ENCODE measurements at regions not wholly inside any gene's neighbourhood (a gene's known extent, or its start where the extent isn't known, plus 50 kb on each side); places are given as distances from the start of the nearest gene placed in this dataset.

DNA sequence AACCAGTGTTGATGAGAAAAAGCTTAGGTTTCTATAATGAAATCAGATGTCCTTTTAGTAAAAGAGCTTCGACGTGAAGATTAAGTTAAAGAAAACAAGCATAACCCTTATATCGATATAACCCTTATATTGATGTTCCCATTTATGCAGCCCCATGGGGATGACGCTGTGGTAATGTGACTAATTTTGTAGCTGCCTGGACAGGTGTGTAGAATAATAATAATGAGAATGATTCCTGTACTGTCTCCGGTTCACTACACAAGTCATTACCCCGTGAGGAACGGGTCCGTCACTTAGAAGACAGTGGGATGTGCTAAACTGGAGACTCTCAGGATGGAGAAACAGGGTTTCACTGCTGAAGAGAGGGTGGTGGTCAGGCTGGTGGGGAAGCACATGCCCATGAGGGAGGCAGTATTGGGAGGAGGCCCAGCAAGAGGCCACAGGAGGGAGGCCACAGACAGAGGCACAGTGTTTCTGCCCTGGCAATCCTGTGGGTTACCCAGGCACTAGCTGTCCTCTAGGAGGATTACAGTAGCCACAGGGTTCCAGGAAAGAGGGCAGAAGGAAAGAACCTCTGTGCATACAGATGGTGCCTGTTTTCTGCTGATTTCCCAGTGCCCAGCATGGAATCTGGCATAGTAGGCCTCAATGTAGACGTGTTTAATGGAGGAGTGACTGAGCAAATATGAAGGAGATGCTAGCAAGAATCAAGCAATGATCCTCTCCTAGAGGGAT is 191.1 kb upstream of the TSC22D2 start:
- Histone ChIP-seq H3K4me2 (no peak overlapping the region), H3K27ac (no peak overlapping the region), H3K4me1 (no peaks in the 10 kb centered on the region), H3K9me3 (no peaks in the 10 kb centered on the region), H3K4me3 (no peak overlapping the region)
- DNase-seq (ENCODE audit: low read depth in 1 of 2, low spot score in 1 of 2) (no peak), FAIRE-seq (no peak), ATAC-seq (no peak)
- 89% methylated on average over 9 of the region's 9 CpGs for WGBS (ENCODE audit: missing lambda C conversion rate)
- CTCF ChIA-PET = interaction anchor here (0.6 to 4.3 kb wide), 8 partner anchors 8 to 451 kb away, joined by 3 to 23 read pairs (median 4); no protein-coding TSS in a partner anchor
- TF ChIP-seq, protein P1, sequence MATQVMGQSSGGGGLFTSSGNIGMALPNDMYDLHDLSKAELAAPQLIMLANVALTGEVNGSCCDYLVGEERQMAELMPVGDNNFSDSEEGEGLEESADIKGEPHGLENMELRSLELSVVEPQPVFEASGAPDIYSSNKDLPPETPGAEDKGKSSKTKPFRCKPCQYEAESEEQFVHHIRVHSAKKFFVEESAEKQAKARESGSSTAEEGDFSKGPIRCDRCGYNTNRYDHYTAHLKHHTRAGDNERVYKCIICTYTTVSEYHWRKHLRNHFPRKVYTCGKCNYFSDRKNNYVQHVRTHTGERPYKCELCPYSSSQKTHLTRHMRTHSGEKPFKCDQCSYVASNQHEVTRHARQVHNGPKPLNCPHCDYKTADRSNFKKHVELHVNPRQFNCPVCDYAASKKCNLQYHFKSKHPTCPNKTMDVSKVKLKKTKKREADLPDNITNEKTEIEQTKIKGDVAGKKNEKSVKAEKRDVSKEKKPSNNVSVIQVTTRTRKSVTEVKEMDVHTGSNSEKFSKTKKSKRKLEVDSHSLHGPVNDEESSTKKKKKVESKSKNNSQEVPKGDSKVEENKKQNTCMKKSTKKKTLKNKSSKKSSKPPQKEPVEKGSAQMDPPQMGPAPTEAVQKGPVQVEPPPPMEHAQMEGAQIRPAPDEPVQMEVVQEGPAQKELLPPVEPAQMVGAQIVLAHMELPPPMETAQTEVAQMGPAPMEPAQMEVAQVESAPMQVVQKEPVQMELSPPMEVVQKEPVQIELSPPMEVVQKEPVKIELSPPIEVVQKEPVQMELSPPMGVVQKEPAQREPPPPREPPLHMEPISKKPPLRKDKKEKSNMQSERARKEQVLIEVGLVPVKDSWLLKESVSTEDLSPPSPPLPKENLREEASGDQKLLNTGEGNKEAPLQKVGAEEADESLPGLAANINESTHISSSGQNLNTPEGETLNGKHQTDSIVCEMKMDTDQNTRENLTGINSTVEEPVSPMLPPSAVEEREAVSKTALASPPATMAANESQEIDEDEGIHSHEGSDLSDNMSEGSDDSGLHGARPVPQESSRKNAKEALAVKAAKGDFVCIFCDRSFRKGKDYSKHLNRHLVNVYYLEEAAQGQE (IDR thresholded peaks at IDR 0.05) = no peak
- TF ChIP-seq, protein P2, sequence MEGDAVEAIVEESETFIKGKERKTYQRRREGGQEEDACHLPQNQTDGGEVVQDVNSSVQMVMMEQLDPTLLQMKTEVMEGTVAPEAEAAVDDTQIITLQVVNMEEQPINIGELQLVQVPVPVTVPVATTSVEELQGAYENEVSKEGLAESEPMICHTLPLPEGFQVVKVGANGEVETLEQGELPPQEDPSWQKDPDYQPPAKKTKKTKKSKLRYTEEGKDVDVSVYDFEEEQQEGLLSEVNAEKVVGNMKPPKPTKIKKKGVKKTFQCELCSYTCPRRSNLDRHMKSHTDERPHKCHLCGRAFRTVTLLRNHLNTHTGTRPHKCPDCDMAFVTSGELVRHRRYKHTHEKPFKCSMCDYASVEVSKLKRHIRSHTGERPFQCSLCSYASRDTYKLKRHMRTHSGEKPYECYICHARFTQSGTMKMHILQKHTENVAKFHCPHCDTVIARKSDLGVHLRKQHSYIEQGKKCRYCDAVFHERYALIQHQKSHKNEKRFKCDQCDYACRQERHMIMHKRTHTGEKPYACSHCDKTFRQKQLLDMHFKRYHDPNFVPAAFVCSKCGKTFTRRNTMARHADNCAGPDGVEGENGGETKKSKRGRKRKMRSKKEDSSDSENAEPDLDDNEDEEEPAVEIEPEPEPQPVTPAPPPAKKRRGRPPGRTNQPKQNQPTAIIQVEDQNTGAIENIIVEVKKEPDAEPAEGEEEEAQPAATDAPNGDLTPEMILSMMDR (IDR thresholded peaks at IDR 0.05) = no peak
- TF ChIP-seq ESRRA (IDR thresholded peaks at IDR 0.05; ENCODE audit: borderline replicate concordance, low read length) = no peak
- TF ChIP-seq SREBF2 (IDR thresholded peaks at IDR 0.05) = no peak
- TF ChIP-seq BHLHE40 (IDR thresholded peaks at IDR 0.05; ENCODE audit: low read depth, low read length) = no peak
- TF ChIP-seq PHF8 (IDR thresholded peaks at IDR 0.05; ENCODE audit: borderline replicate concordance, low read depth) = no peak
- POLR2A ChIA-PET = no interaction called here

DNA sequence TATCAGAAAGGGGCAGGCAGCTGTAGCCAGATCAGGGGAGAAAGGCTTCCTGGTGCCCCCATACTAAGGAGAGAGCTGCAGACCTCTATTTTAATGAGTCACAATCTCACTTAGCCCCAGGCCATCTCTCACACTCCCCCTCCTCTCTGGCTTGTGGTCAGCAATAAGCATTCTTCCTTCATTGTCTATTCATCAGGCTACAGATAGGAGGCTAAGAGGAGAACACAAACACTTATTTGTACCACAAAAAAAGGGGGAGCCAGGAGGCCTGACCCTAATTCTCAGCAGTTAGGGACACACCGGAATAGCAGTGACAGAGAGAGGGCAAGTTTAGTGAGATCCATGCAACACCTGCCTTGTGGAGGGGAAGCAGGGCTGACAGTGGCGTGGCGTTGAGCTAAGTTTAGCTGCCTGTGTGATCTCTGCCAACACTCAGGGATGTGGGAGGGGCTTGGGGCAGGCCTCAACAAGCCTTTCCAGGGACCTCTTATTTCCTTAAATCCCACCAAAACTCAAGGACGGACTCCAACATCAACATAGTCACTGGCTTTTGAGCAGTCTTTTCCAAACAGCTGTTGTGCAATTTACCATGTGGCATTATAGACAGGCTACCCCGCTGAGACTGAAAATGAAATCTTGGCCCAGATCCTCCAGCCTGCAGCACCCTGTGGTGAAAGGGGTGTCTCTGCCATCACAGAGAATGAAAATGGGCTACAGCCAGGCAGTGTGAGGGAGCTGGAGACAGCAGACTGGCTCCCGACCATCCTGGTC is 191.9 kb upstream of the TSC22D2 start:
- Histone ChIP-seq H3K4me2 (no peak overlapping the region), H3K4me1 (no peaks in the 10 kb centered on the region), H3K27ac (no peak overlapping the region), H3K9me3 (no peaks in the 10 kb centered on the region), H3K4me3 (no peak overlapping the region)
- FAIRE-seq (no peak), DNase-seq (ENCODE audit: low read depth in 1 of 2, low spot score in 1 of 2) (no peak), ATAC-seq (no peak)
- 83% methylated on average over 6 of the region's 6 CpGs for WGBS (ENCODE audit: missing lambda C conversion rate)
- TF ChIP-seq HOXB5 (CRISPR knock-in tag; IDR thresholded peaks at IDR 0.05) (no peak), RCOR1 (IDR thresholded peaks at IDR 0.05; ENCODE audit: low read depth, low read length) (no peak), RARB (CRISPR knock-in tag; IDR thresholded peaks at IDR 0.05) (no peak), FOSB (CRISPR knock-in tag; IDR thresholded peaks at IDR 0.05) (no peak), TFCP2L1 (CRISPR knock-in tag; IDR thresholded peaks at IDR 0.05) (no peak), PHF8 (IDR thresholded peaks at IDR 0.05; ENCODE audit: borderline replicate concordance, low read depth) (no peak), FOXS1 (CRISPR knock-in tag; IDR thresholded peaks at IDR 0.05) (no peak), HES2 (IDR thresholded peaks at IDR 0.05) (no peak), ZNF302 (CRISPR knock-in tag; IDR thresholded peaks at IDR 0.05) (no peak), CHD2 (IDR thresholded peaks at IDR 0.05; ENCODE audit: low read length, partially characterized antibody) (no peak), POLR2AphosphoS2 (conservative IDR thresholded peaks at IDR 0.05; ENCODE audit: low read length) (no peak), JUNB (IDR thresholded peaks at IDR 0.05) (no peak)
- POLR2A ChIA-PET = no interaction called here
- CTCF ChIA-PET = interaction anchor here (1.2 to 2.4 kb wide), 4 partner anchors 9 to 450 kb away, joined by 3 to 10 read pairs (median 5); no protein-coding TSS in a partner anchor

Data from A549 (cell line).